GM12878 (cell line): ENCODE measurements at regions not wholly inside any gene's neighbourhood (a gene's known extent, or its start where the extent isn't known, plus 50 kb on each side); places are given as distances from the start of the nearest gene placed in this dataset.
A peak's percentile ranks its signal among the peaks of the same experiment; 100 is the strongest.

Experiments used
- ATAC-seq: fragments of 200-7000 bp; cut with Tn5 transposase; 3 replicates; pipeline ENCODE4 v1.9.1; 2020; ENCODE audit warnings: mild to moderate bottlenecking, moderate library complexity
- BruUV-seq: library from RNA; stranded (reverse); fragments of 400-500 nt; replicated peaks from 2 replicates; lab custom pipeline; 2021; lab: Mats Ljungman, UMichigan
- CTCF ChIA-PET: fragments of 300-600 bp; sonication (Branson Sonifier 250); formaldehyde crosslinking; extraction: SDS; loops from one replicate; lab custom pipeline; 2021; ENCODE audit warnings: inconsistent platforms; lab: Yijun Ruan, JAX
- POLR2A ChIA-PET: fragments of 350-600 bp; formaldehyde crosslinking; extraction: SDS; loops from one replicate; lab custom pipeline; 2021; ENCODE audit warnings: inconsistent platforms; lab: Charles Lee
- RAD21 ChIA-PET: fragments of 300-600 bp; sonication (Branson Sonifier 250); formaldehyde crosslinking; loops from one replicate; lab custom pipeline; 2023; ENCODE audit warnings: antibody characterized with exemption; ENCODE audit not compliant: unreplicated experiment; lab: Charles Lee
- SMC1A ChIA-PET: fragments of 300-600 bp; sonication (Branson Sonifier 250); formaldehyde crosslinking; loops from one replicate; lab custom pipeline; 2023; ENCODE audit not compliant: unreplicated experiment, uncharacterized antibody; lab: Charles Lee
- DNase-seq: peaks from one replicate; pipeline ENCODE4 v3.0.0-alpha.2; 2011; ENCODE audit warnings: low read depth, low spot score
- FAIRE-seq: peaks from 3 replicates; lab custom pipeline; 2011; peaks lifted over from hg19 to GRCh38; lab: Jason Lieb, UNC
- H2AFZ ChIP-seq: 2 replicates; pipeline ENCODE4 v1.6.0; 2011; ENCODE audit warnings: low read depth, low read length, control low read depth; ENCODE audit not compliant: control insufficient read depth
- H3K27ac ChIP-seq: 2 replicates; pipeline ENCODE4 v1.5.1; 2011; ENCODE audit warnings: control low read depth; ENCODE audit not compliant: control insufficient read depth, insufficient read depth
- H3K27me3 ChIP-seq, 2 experiments: replicated peaks in 1 of 2; 2 replicates each; pipeline versions ENCODE4 v1.6.0 to v1.6.1; 2011; ENCODE audit warnings: low read length in 1 of 2; ENCODE audit not compliant: control insufficient read depth in 2 of 2, insufficient read depth in 2 of 2
- H3K36me3 ChIP-seq, 2 experiments: 2 replicates each; pipeline ENCODE4 v1.5.1; 2011; ENCODE audit warnings: low read length in 1 of 2; ENCODE audit not compliant: control insufficient read depth in 2 of 2, insufficient read depth in 2 of 2
- H3K4me1 ChIP-seq: 2 replicates; pipeline ENCODE4 v1.6.1; 2011; ENCODE audit warnings: mild to moderate bottlenecking, low read length, moderate library complexity, mixed read lengths; ENCODE audit not compliant: control insufficient read depth, insufficient read depth
- H3K4me2 ChIP-seq: 2 replicates; pipeline ENCODE4 v1.6.0; 2011; ENCODE audit warnings: control low read depth; ENCODE audit not compliant: control insufficient read depth, insufficient read depth
- H3K4me3 ChIP-seq: fragments of 200-600 bp; sonication (generic); 2 replicates; pipeline ENCODE4 v1.5.1; 2016
- H3K79me2 ChIP-seq: 2 replicates; pipeline ENCODE4 v1.6.0; 2011; ENCODE audit warnings: low read length; ENCODE audit not compliant: control insufficient read depth, insufficient read depth
- H3K9ac ChIP-seq: 2 replicates; pipeline ENCODE4 v1.8.0; 2011; ENCODE audit warnings: low read length, control low read depth, mixed read lengths; ENCODE audit not compliant: control insufficient read depth, insufficient read depth
- H3K9me3 ChIP-seq: replicated peaks from 3 replicates; pipeline ENCODE4 v1.5.1; 2011; ENCODE audit warnings: mild to moderate bottlenecking, low read length; ENCODE audit not compliant: control insufficient read depth, insufficient read depth
- H4K20me1 ChIP-seq: 2 replicates; pipeline ENCODE4 v1.6.0; 2011; ENCODE audit not compliant: control insufficient read depth, insufficient read depth
- ASH2L ChIP-seq: fragments of 300-600, 200-600 bp; sonication (generic); IDR thresholded peaks from 2 replicates; pipeline ENCODE4 v1.6.1; 2017; ENCODE audit warnings: low read depth, mild to moderate bottlenecking, borderline replicate concordance
- ATF2 ChIP-seq: IDR thresholded peaks from 2 replicates; pipeline ENCODE4 v1.6.1; 2012; ENCODE audit warnings: low read length, inconsistent platforms
- BCL11A ChIP-seq: IDR thresholded peaks from 2 replicates; pipeline ENCODE4 v1.6.1; 2011; ENCODE audit warnings: low read depth, low read length
- CREM ChIP-seq: IDR thresholded peaks from 2 replicates; pipeline ENCODE4 v1.6.1; 2014; ENCODE audit warnings: antibody characterized with exemption, low read depth
- E2F8 ChIP-seq: fragments of 450-650 bp; IDR thresholded peaks from 2 replicates; pipeline ENCODE4 v1.6.1; 2018; ENCODE audit warnings: mild to moderate bottlenecking, low read depth, moderate library complexity; ENCODE audit not compliant: partially characterized antibody
- EED ChIP-seq: sonication (generic); IDR thresholded peaks from 2 replicates; pipeline ENCODE4 v1.6.1; 2016; ENCODE audit warnings: antibody characterized with exemption, low read depth
- ETV6 ChIP-seq, 2 experiments: fragments of 450-650 bp in 1 of 2; IDR thresholded peaks in 1 of 2; conservative IDR thresholded peaks in 1 of 2; 2 replicates each; pipeline ENCODE4 v1.6.1; 2014; ENCODE audit warnings: antibody characterized with exemption in 1 of 2, borderline replicate concordance in 1 of 2, low read depth in 1 of 2, mild to moderate bottlenecking in 1 of 2, moderate library complexity in 1 of 2
- FOXM1 ChIP-seq: IDR thresholded peaks from 2 replicates; pipeline ENCODE4 v1.6.1; 2012; ENCODE audit warnings: low read depth, mild to moderate bottlenecking, inconsistent platforms, low read length, moderate library complexity
- GATAD2B ChIP-seq: fragments of 450-650 bp; conservative IDR thresholded peaks from 2 replicates; pipeline ENCODE4 v1.6.1; 2017; ENCODE audit warnings: low read depth, mild to moderate bottlenecking, moderate library complexity
- HSF1 ChIP-seq: fragments of 150-350 bp; IDR thresholded peaks from 2 replicates; pipeline ENCODE4 v1.6.1; 2014; ENCODE audit warnings: mild to moderate bottlenecking, low read depth, low read length
- IKZF2 ChIP-seq, 2 experiments: fragments of 450-650 bp; IDR thresholded peaks; 2 replicates each; pipeline ENCODE4 v1.6.1; 2017; ENCODE audit warnings: mild to moderate bottlenecking in 2 of 2, moderate library complexity in 2 of 2
- JUNB ChIP-seq: IDR thresholded peaks from 2 replicates; pipeline ENCODE4 v1.6.1; 2016; ENCODE audit warnings: antibody characterized with exemption, mild to moderate bottlenecking
- MEF2A ChIP-seq: IDR thresholded peaks from 2 replicates; pipeline ENCODE4 v1.6.1; 2011; ENCODE audit warnings: low read depth, mild to moderate bottlenecking, low read length, moderate library complexity; ENCODE audit not compliant: insufficient read depth
- NFIC ChIP-seq: IDR thresholded peaks from 2 replicates; pipeline ENCODE4 v1.6.1; 2012; ENCODE audit warnings: low read depth, mild to moderate bottlenecking, inconsistent platforms, low read length, moderate library complexity
- PAX5 ChIP-seq: IDR thresholded peaks from 2 replicates; pipeline ENCODE4 v1.6.1; 2011; ENCODE audit warnings: low read depth, low read length, borderline replicate concordance
- RAD21 ChIP-seq: IDR thresholded peaks from 2 replicates; pipeline ENCODE4 v1.6.1; 2011; ENCODE audit warnings: mild to moderate bottlenecking, low read depth, low read length, moderate library complexity; ENCODE audit not compliant: insufficient read depth
- RELA ChIP-seq: fragments of 450-650 bp; IDR thresholded peaks from 2 replicates; pipeline ENCODE4 v1.8.0; 2014; ENCODE audit warnings: borderline replicate concordance; ENCODE audit not compliant: partially characterized antibody
- RUNX3 ChIP-seq: IDR thresholded peaks from 2 replicates; pipeline ENCODE4 v1.6.1; 2012; ENCODE audit warnings: low read length, inconsistent platforms
- SPI1 ChIP-seq: IDR thresholded peaks from 2 replicates; pipeline ENCODE4 v1.6.1; 2011; ENCODE audit warnings: low read depth, mild to moderate bottlenecking, low read length, moderate library complexity, borderline replicate concordance; ENCODE audit not compliant: insufficient read depth
- SUPT20H ChIP-seq: IDR thresholded peaks from 2 replicates; pipeline ENCODE4 v1.6.1; 2011; ENCODE audit warnings: low read depth, mild to moderate bottlenecking, low read length, moderate library complexity, borderline replicate concordance; ENCODE audit not compliant: control insufficient read depth
- WGBS: methylation state at CpG from one replicate; pipeline ENCODE4 v1.1.6; 2016; ENCODE audit warnings: low lambda C conversion rate; ENCODE audit not compliant: insufficient replicate concordance, insufficient coverage; ENCODE audit errors: missing lambda C conversion rate; 5-methylcytosine and 5-hydroxymethylcytosine counted together
- in situ Hi-C: fragments of 300-500 bp; cut with MboI; formaldehyde crosslinking; loops from 9 replicates; pipeline ENCODE4 v1.14.3; 2018; ENCODE audit warnings: mixed read lengths
- intact Hi-C: fragments of 100-400 bp; cut with micrococcal nuclease; formaldehyde crosslinking; loops from one replicate; pipeline ENCODE4 v1.14.2; 2022; ENCODE audit not compliant: unreplicated experiment

- RAD21 ChIA-PET, result no interaction called here
- peaks cover 0 to 4% of the 10 kb centered on the region in 2 experiments; a peak in 2 of 4 replicates for H3K27me3 ChIP-seq
- WGBS, result 0% methylated on average over 3 of the region's 3 CpGs
- no peak for DNase-seq
- FAIRE-seq, result no peak
- CTCF ChIA-PET, result no interaction called here
- no peaks in the 10 kb centered on the region for H4K20me1 ChIP-seq
- peak; percentile 80 for ATAC-seq
- H3K4me2 ChIP-seq, result peak overlapping the region; percentile 43; the same call in 1 of the 2 replicates
- H3K27ac ChIP-seq, result no peak overlapping the region
- no peak overlapping the region for H2AFZ ChIP-seq
- no peaks in the 10 kb centered on the region for H3K36me3 ChIP-seq
- SMC1A ChIA-PET, result interaction anchor here (1.0 kb wide), 1 partner anchor 38 kb away, joined by 3 read pairs; no protein-coding TSS in a partner anchor
- intact Hi-C loops (no loop called here), in situ Hi-C loops (no loop called here)
- H3K9me3 ChIP-seq, result no peaks in the 10 kb centered on the region; the same call in 2 of the 3 replicates
- POLR2A ChIA-PET, result no interaction called here
- H3K79me2 ChIP-seq, result no peaks in the 10 kb centered on the region
- no peak overlapping the region for H3K9ac ChIP-seq
- BruUV-seq, result no TSS peak
- H3K4me3 ChIP-seq, result no peak overlapping the region
- H3K4me1 ChIP-seq, result peaks cover 13% of the 10 kb centered on the region
- TF ChIP-seq CREM (0 out of 2 replicates have a peak, but pooled peaks have one; percentile 16), FOXM1 (peak; percentile 17; the same call in 1 of the 2 replicates), RUNX3 (peak; percentile 77), SUPT20H (no peak), RELA (no peak), ASH2L (no peak), HSF1 (no peak), SPI1 (peak; percentile 42; the same call in 1 of the 2 replicates), MEF2A (0 out of 2 replicates have a peak, but pooled peaks have one; percentile 9), JUNB (peak; percentile 82), ETV6 (conservative IDR thresholded peaks at IDR 0.05 in 1 of 2, IDR thresholded peaks at IDR 0.05 in 1 of 2; ENCODE audit: borderline replicate concordance in 1 of 2, low read depth in 1 of 2) (peak in 1 of 2 experiments; percentile 80; a peak in 1 of 4 replicates), GATAD2B (no peak), EED (peak; percentile 31; the same call in 1 of the 2 replicates), E2F8 (no peak), NFIC (peak; percentile 48; the same call in 1 of the 2 replicates), BCL11A (peak; percentile 52; the same call in 1 of the 2 replicates), ATF2 (0 out of 2 replicates have a peak, but pooled peaks have one; percentile 31), IKZF2 (IDR thresholded peaks at IDR 0.05) (peak in 1 of 2 experiments; percentile 31; a peak in 1 of 4 replicates), PAX5 (0 out of 2 replicates have a peak, but pooled peaks have one; percentile 40), RAD21 (no peak)
These were observed 167.4 kb downstream of the TNFSF18 start for GRCh38 chr1:172883387-172883791.
